ENCODE measurements at regions not wholly inside any gene's neighbourhood (a gene's known extent, or its start where the extent isn't known, plus 50 kb on each side); places are given as distances from the start of the nearest gene placed in this dataset.

GRCh38 chrX:46029777-46030176, 515.4 kb downstream of the ZNF674 start:
- 88 to 94% methylated on average over 1 of the region's 1 CpG for WGBS, 2 donors (ENCODE audit: low coverage in 1 of 2)
- intact Hi-C loops (cut with DNase I; ENCODE audit: low total_unique reads), result no loop called here
- in situ Hi-C loops (cut with MboI; ENCODE audit: low pct_ligation_motif_present in 1 of 4, low pct_unique_long_range_greater_than_20kb in 1 of 4, low sequenced_read_pairs in 3 of 4), result no loop called here
- Histone ChIP-seq H3K36me3 (no peaks in the 10 kb centered on the region), H3K9me3 (no peaks in the 10 kb centered on the region), H3K4me1 (no peaks in the 10 kb centered on the region), H3K27me3 (no peaks in the 10 kb centered on the region), H3K27ac (no peak overlapping the region), H3K4me3 (no peak overlapping the region)
- TF ChIP-seq POLR2A (IDR thresholded peaks at IDR 0.05), result no peak
- no peak for TF ChIP-seq EP300 (IDR thresholded peaks at IDR 0.05; ENCODE audit: low read depth)
- TF ChIP-seq POLR2AphosphoS5 (IDR thresholded peaks at IDR 0.05), result no peak
- TF ChIP-seq, protein P1, sequence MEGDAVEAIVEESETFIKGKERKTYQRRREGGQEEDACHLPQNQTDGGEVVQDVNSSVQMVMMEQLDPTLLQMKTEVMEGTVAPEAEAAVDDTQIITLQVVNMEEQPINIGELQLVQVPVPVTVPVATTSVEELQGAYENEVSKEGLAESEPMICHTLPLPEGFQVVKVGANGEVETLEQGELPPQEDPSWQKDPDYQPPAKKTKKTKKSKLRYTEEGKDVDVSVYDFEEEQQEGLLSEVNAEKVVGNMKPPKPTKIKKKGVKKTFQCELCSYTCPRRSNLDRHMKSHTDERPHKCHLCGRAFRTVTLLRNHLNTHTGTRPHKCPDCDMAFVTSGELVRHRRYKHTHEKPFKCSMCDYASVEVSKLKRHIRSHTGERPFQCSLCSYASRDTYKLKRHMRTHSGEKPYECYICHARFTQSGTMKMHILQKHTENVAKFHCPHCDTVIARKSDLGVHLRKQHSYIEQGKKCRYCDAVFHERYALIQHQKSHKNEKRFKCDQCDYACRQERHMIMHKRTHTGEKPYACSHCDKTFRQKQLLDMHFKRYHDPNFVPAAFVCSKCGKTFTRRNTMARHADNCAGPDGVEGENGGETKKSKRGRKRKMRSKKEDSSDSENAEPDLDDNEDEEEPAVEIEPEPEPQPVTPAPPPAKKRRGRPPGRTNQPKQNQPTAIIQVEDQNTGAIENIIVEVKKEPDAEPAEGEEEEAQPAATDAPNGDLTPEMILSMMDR (IDR thresholded peaks at IDR 0.05), result no peak
- DNase-seq, result no peak

DNA sequence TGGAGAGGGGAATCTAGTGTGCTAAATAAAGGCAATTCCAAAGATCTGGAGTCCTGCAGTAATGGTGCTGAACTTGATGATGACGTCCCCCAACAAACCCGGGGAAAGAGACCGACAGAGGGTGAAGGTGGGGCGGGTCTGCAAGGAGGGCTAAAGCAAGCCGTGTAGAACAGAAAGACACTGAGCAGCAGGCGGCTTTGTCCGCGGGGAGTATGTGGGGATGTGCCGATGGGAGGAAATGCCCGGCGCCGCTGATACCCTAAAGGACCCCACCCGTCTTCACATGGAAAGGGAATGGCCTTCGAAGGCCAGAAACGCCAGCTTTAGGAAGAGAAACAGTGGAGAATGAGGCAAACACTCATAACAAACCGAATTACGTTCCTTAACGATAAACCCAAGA, 528.9 kb downstream of the ZNF674 start:
- WGBS, 2 donors (ENCODE audit: low coverage in 1 of 2), result 82 to 87% methylated on average over 3 to 18 of the region's 18 CpGs
- DNase-seq, result no peak
- Histone ChIP-seq H3K27me3 (no peaks in the 10 kb centered on the region), H3K4me1 (no peaks in the 10 kb centered on the region), H3K4me3 (no peak overlapping the region), H3K36me3 (no peaks in the 10 kb centered on the region), H3K9me3 (no peaks in the 10 kb centered on the region), H3K27ac (no peak overlapping the region)
- intact Hi-C loops (cut with DNase I; ENCODE audit: low total_unique reads), result no loop called here
- TF ChIP-seq POLR2AphosphoS5 (IDR thresholded peaks at IDR 0.05) (no peak), POLR2A (IDR thresholded peaks at IDR 0.05) (no peak), EP300 (IDR thresholded peaks at IDR 0.05; ENCODE audit: low read depth) (no peak)
- TF ChIP-seq, protein P1 (IDR thresholded peaks at IDR 0.05), result no peak
- in situ Hi-C loops (cut with MboI; ENCODE audit: low pct_ligation_motif_present in 1 of 4, low pct_unique_long_range_greater_than_20kb in 1 of 4, low sequenced_read_pairs in 3 of 4), result no loop called here

- in situ Hi-C loops (cut with MboI; ENCODE audit: low pct_ligation_motif_present in 1 of 4, low pct_unique_long_range_greater_than_20kb in 1 of 4, low sequenced_read_pairs in 3 of 4) (no loop called here), intact Hi-C loops (cut with DNase I; ENCODE audit: low total_unique reads) (no loop called here)
- Histone ChIP-seq H3K9me3 (no peaks in the 10 kb centered on the region), H3K4me1 (no peaks in the 10 kb centered on the region), H3K36me3 (no peaks in the 10 kb centered on the region), H3K27ac (no peak overlapping the region), H3K4me3 (no peak overlapping the region), H3K27me3 (no peaks in the 10 kb centered on the region)
- DNase-seq, result no peak
- TF ChIP-seq POLR2A (IDR thresholded peaks at IDR 0.05) (no peak), POLR2AphosphoS5 (IDR thresholded peaks at IDR 0.05) (no peak), EP300 (IDR thresholded peaks at IDR 0.05; ENCODE audit: low read depth) (no peak)
- TF ChIP-seq, protein P1 (IDR thresholded peaks at IDR 0.05), result no peak
- 56 to 76% methylated on average over 2 of the region's 2 CpGs for WGBS, 2 donors (ENCODE audit: low coverage in 1 of 2)
Measured at GRCh38 chrX:46015653-46016052, 529.6 kb downstream of the ZNF674 start.

DNA sequence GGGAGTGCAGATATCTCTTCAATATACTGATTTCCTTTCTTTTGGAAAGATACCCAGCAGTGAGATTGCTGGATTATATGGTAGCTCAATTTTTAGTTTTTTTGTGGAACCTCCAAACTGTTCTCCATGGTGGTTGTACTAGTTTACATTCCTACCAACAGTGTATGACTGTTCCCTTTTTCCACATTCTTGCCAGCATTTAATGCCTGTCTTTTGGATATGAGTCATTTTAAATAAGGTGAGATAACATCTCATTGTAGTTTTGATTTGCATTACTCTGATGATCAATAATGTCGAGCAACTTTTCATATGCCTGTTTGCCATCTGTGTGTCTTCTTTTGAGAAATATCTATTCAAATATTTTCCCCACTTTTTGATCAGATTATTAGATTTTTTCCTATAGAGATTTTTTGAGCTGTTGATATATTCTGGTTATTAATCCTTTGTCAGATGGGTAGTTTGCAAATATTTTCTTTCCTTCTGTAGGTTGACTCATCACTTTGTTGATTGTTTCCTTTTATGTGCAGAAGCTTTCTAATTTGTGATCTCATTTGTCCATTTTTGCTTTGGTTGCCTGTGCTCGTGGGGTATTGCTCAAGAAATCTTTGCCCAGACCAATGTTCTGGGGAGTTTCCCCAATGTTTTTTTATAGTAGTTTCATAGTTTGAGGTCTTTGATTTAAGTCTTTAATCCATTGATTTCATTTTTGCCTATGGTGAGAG, 552.7 kb downstream of the ZNF674 start:
- no peak for DNase-seq
- Histone ChIP-seq H3K9me3 (no peaks in the 10 kb centered on the region), H3K36me3 (no peaks in the 10 kb centered on the region), H3K27me3 (no peaks in the 10 kb centered on the region), H3K4me3 (no peak overlapping the region), H3K4me1 (no peaks in the 10 kb centered on the region), H3K27ac (no peak overlapping the region)
- intact Hi-C loops (cut with DNase I; ENCODE audit: low total_unique reads) (no loop called here), in situ Hi-C loops (cut with MboI; ENCODE audit: low pct_ligation_motif_present in 1 of 4, low pct_unique_long_range_greater_than_20kb in 1 of 4, low sequenced_read_pairs in 3 of 4) (no loop called here)
- 0 to 65% methylated on average over 1 to 2 of the region's 2 CpGs for WGBS, 2 donors (ENCODE audit: low coverage in 1 of 2)
- TF ChIP-seq, protein P1 (IDR thresholded peaks at IDR 0.05), result no peak

Data from transverse colon (tissue), 4 donors.